ENCODE measurements at regions not wholly inside any gene's neighbourhood (a gene's known extent, or its start where the extent isn't known, plus 50 kb on each side); places are given as distances from the start of the nearest gene placed in this dataset.

GRCh38 chr7:36034020-36034419 is 119.0 kb upstream of the EEPD1 start:
- no peak for ATAC-seq (replicated peaks in 1 of 4)
- H3K4me1 Mint-ChIP-seq = peaks cover 0 to 11% (median 0%) of the 10 kb centered on the region in 3 donors
- POLR2A ChIA-PET = no interaction called here

GRCh38 chr7:36035186-36035585 is 117.9 kb upstream of the EEPD1 start:
- DNase-seq (no peak), ATAC-seq (replicated peaks in 1 of 4) (no peak)
- ChIA-PET CTCF (no interaction called here), POLR2A (no interaction called here)
- Histone ChIP-seq H3K4me1 (ENCODE audit: control insufficient read depth in 1 of 2, extremely low read depth in 1 of 2, insufficient read depth in 2 of 2, low read length in 2 of 2) (no peaks in the 10 kb centered on the region), H3K27me3 (replicated peaks in 1 of 2; ENCODE audit: control insufficient read depth in 2 of 2, extremely low read depth in 1 of 2, insufficient read depth in 2 of 2, low read length in 1 of 2) (peaks cover 0 to 37% of the 10 kb centered on the region in 2 experiments), H3K9me3 (no peaks in the 10 kb centered on the region), H3K27ac (ENCODE audit: low read length) (no peak overlapping the region), H3K4me3 (ENCODE audit: control insufficient read depth in 1 of 2, extremely low read depth in 1 of 2, low read length in 1 of 2) (no peak overlapping the region), H3K36me3 (ENCODE audit: control insufficient read depth in 2 of 2, extremely low read depth in 1 of 2, insufficient read depth in 1 of 2, low read length in 1 of 2) (no peaks in the 10 kb centered on the region)
- H3K27me3 Mint-ChIP-seq = peaks cover 22 to 23% of the 10 kb centered on the region in 2 donors
- no peak overlapping the region for H3K4me3 Mint-ChIP-seq
- WGBS (ENCODE audit: insufficient coverage) = 82% methylated on average over 6 of the region's 7 CpGs
- no peaks in the 10 kb centered on the region for H3K36me3 Mint-ChIP-seq
- peaks cover 0 to 11% (median 0%) of the 10 kb centered on the region in 3 donors for H3K4me1 Mint-ChIP-seq
- H3K27ac Mint-ChIP-seq = no peak overlapping the region
- no peaks in the 10 kb centered on the region for H3K9me3 Mint-ChIP-seq

More at GRCh38 chr7:36034020-36034419, 119.0 kb upstream of the EEPD1 start:
- Histone ChIP-seq H3K27ac (ENCODE audit: low read length) (no peak overlapping the region), H3K4me1 (ENCODE audit: control insufficient read depth in 1 of 2, extremely low read depth in 1 of 2, insufficient read depth in 2 of 2, low read length in 2 of 2) (no peaks in the 10 kb centered on the region), H3K36me3 (ENCODE audit: control insufficient read depth in 2 of 2, extremely low read depth in 1 of 2, insufficient read depth in 1 of 2, low read length in 1 of 2) (no peaks in the 10 kb centered on the region), H3K4me3 (ENCODE audit: control insufficient read depth in 1 of 2, extremely low read depth in 1 of 2, low read length in 1 of 2) (no peak overlapping the region), H3K27me3 (replicated peaks in 1 of 2; ENCODE audit: control insufficient read depth in 2 of 2, extremely low read depth in 1 of 2, insufficient read depth in 2 of 2, low read length in 1 of 2) (peaks cover 0 to 37% of the 10 kb centered on the region in 2 experiments), H3K9me3 (no peaks in the 10 kb centered on the region)
- Mint-ChIP-seq H3K4me3 (no peak overlapping the region), H3K36me3 (no peaks in the 10 kb centered on the region), H3K9me3 (no peaks in the 10 kb centered on the region), H3K27ac (no peak overlapping the region), H3K27me3 (peaks cover 22 to 23% of the 10 kb centered on the region in 2 donors)
- CTCF ChIA-PET = interaction anchor here in 1 of 2 donors (0.7 kb wide), 1 partner anchor 22 kb away, joined by 3 read pairs; no protein-coding TSS in a partner anchor
- DNase-seq = no peak
- 86% methylated on average over 2 of the region's 4 CpGs for WGBS (ENCODE audit: insufficient coverage)

GRCh38 chr7:36036590-36036989 is 116.5 kb upstream of the EEPD1 start:
- ATAC-seq (replicated peaks in 1 of 4) (no peak), DNase-seq (no peak)
- H3K4me3 ChIP-seq (ENCODE audit: control insufficient read depth in 1 of 2, extremely low read depth in 1 of 2, low read length in 1 of 2) = no peak overlapping the region
- no peak overlapping the region for H3K27ac ChIP-seq (ENCODE audit: low read length)
- peaks cover 0 to 33% of the 10 kb centered on the region in 2 experiments for H3K27me3 ChIP-seq (replicated peaks in 1 of 2; ENCODE audit: control insufficient read depth in 2 of 2, extremely low read depth in 1 of 2, insufficient read depth in 2 of 2, low read length in 1 of 2)
- Mint-ChIP-seq H3K27ac (no peak overlapping the region), H3K4me3 (no peak overlapping the region), H3K9me3 (no peaks in the 10 kb centered on the region), H3K4me1 (peaks cover 0 to 11% (median 0%) of the 10 kb centered on the region in 3 donors), H3K27me3 (peaks cover 18 to 22% of the 10 kb centered on the region in 2 donors), H3K36me3 (no peaks in the 10 kb centered on the region)
- ChIA-PET POLR2A (no interaction called here), CTCF (no interaction called here)
- H3K36me3 ChIP-seq (ENCODE audit: control insufficient read depth in 2 of 2, extremely low read depth in 1 of 2, insufficient read depth in 1 of 2, low read length in 1 of 2) = no peaks in the 10 kb centered on the region
- H3K4me1 ChIP-seq (ENCODE audit: control insufficient read depth in 1 of 2, extremely low read depth in 1 of 2, insufficient read depth in 2 of 2, low read length in 2 of 2) = no peaks in the 10 kb centered on the region
- no peaks in the 10 kb centered on the region for H3K9me3 ChIP-seq
- 74% methylated on average over 3 of the region's 4 CpGs for WGBS (ENCODE audit: insufficient coverage)

GRCh38 chr7:36037121-36037662 is 115.9 kb upstream of the EEPD1 start:
- Mint-ChIP-seq H3K27me3 (peaks cover 16 to 19% of the 10 kb centered on the region in 2 donors), H3K27ac (no peak overlapping the region), H3K36me3 (no peaks in the 10 kb centered on the region), H3K4me1 (peaks cover 0 to 11% (median 0%) of the 10 kb centered on the region in 3 donors), H3K4me3 (no peak overlapping the region), H3K9me3 (no peaks in the 10 kb centered on the region)
- ChIA-PET POLR2A (no interaction called here), CTCF (no interaction called here)
- Histone ChIP-seq H3K4me3 (ENCODE audit: control insufficient read depth in 1 of 2, extremely low read depth in 1 of 2, low read length in 1 of 2) (no peak overlapping the region), H3K27me3 (replicated peaks in 1 of 2; ENCODE audit: control insufficient read depth in 2 of 2, extremely low read depth in 1 of 2, insufficient read depth in 2 of 2, low read length in 1 of 2) (peaks cover 0 to 30% of the 10 kb centered on the region in 2 experiments), H3K4me1 (ENCODE audit: control insufficient read depth in 1 of 2, extremely low read depth in 1 of 2, insufficient read depth in 2 of 2, low read length in 2 of 2) (no peaks in the 10 kb centered on the region), H3K9me3 (no peaks in the 10 kb centered on the region), H3K27ac (ENCODE audit: low read length) (no peak overlapping the region), H3K36me3 (ENCODE audit: control insufficient read depth in 2 of 2, extremely low read depth in 1 of 2, insufficient read depth in 1 of 2, low read length in 1 of 2) (no peaks in the 10 kb centered on the region)
- ATAC-seq (replicated peaks in 1 of 4) (no peak), DNase-seq (peak in 3 of 35 experiments; percentile 4 to 32 (median 6))
- WGBS (ENCODE audit: insufficient coverage) = 72% methylated on average over 9 of the region's 11 CpGs

GRCh38 chr7:36038063-36038721 is 114.9 kb upstream of the EEPD1 start:
- WGBS (ENCODE audit: insufficient coverage) = 84% methylated on average over 5 of the region's 7 CpGs
- CTCF ChIA-PET = no interaction called here

GRCh38 chr7:36039243-36039642 is 113.8 kb upstream of the EEPD1 start:
- WGBS (ENCODE audit: insufficient coverage) = 100% methylated on average over 1 of the region's 11 CpGs
- no peaks in the 10 kb centered on the region for H3K36me3 Mint-ChIP-seq
- no peaks in the 10 kb centered on the region for H3K9me3 Mint-ChIP-seq
- Histone ChIP-seq H3K27me3 (replicated peaks in 1 of 2; ENCODE audit: control insufficient read depth in 2 of 2, extremely low read depth in 1 of 2, insufficient read depth in 2 of 2, low read length in 1 of 2) (peaks cover 0 to 26% of the 10 kb centered on the region in 2 experiments), H3K27ac (ENCODE audit: low read length) (no peak overlapping the region), H3K9me3 (no peaks in the 10 kb centered on the region), H3K4me1 (ENCODE audit: control insufficient read depth in 1 of 2, extremely low read depth in 1 of 2, insufficient read depth in 2 of 2, low read length in 2 of 2) (no peaks in the 10 kb centered on the region), H3K36me3 (ENCODE audit: control insufficient read depth in 2 of 2, extremely low read depth in 1 of 2, insufficient read depth in 1 of 2, low read length in 1 of 2) (no peaks in the 10 kb centered on the region), H3K4me3 (ENCODE audit: control insufficient read depth in 1 of 2, extremely low read depth in 1 of 2, low read length in 1 of 2) (no peak overlapping the region)
- ChIA-PET POLR2A (no interaction called here), CTCF (no interaction called here)
- no peak for ATAC-seq (replicated peaks in 1 of 4)
- H3K27ac Mint-ChIP-seq = no peak overlapping the region
- H3K4me3 Mint-ChIP-seq = no peak overlapping the region
- H3K4me1 Mint-ChIP-seq = peaks cover 0 to 11% (median 0%) of the 10 kb centered on the region in 3 donors
- peaks cover 4 to 7% of the 10 kb centered on the region in 2 donors for H3K27me3 Mint-ChIP-seq
- DNase-seq = no peak

More at GRCh38 chr7:36038063-36038721, 114.9 kb upstream of the EEPD1 start:
- Histone ChIP-seq H3K4me1 (ENCODE audit: control insufficient read depth in 1 of 2, extremely low read depth in 1 of 2, insufficient read depth in 2 of 2, low read length in 2 of 2) (no peaks in the 10 kb centered on the region), H3K9me3 (no peaks in the 10 kb centered on the region), H3K4me3 (ENCODE audit: control insufficient read depth in 1 of 2, extremely low read depth in 1 of 2, low read length in 1 of 2) (no peak overlapping the region), H3K27me3 (replicated peaks in 1 of 2; ENCODE audit: control insufficient read depth in 2 of 2, extremely low read depth in 1 of 2, insufficient read depth in 2 of 2, low read length in 1 of 2) (peaks cover 0 to 26% of the 10 kb centered on the region in 2 experiments), H3K36me3 (ENCODE audit: control insufficient read depth in 2 of 2, extremely low read depth in 1 of 2, insufficient read depth in 1 of 2, low read length in 1 of 2) (no peaks in the 10 kb centered on the region), H3K27ac (ENCODE audit: low read length) (no peak overlapping the region)
- ATAC-seq (replicated peaks in 1 of 4) (no peak), DNase-seq (no peak)
- Mint-ChIP-seq H3K36me3 (no peaks in the 10 kb centered on the region), H3K9me3 (no peaks in the 10 kb centered on the region), H3K4me1 (peaks cover 0 to 11% (median 0%) of the 10 kb centered on the region in 3 donors), H3K27me3 (peaks cover 11 to 14% of the 10 kb centered on the region in 2 donors), H3K4me3 (no peak overlapping the region), H3K27ac (no peak overlapping the region)
- POLR2A ChIA-PET = interaction anchor here in 1 of 2 donors (0.6 kb wide), 1 partner anchor 127 kb away, joined by 3 read pairs; no protein-coding TSS in a partner anchor
